Mesenchymal stem cell (in vitro differentiated cells and primary cell): ENCODE measurements at regions not wholly inside any gene's neighbourhood (a gene's known extent, or its start where the extent isn't known, plus 50 kb on each side); places are given as distances from the start of the nearest gene placed in this dataset.

Experiments used
- DNase-seq: peaks from one replicate; pipeline ENCODE4 v3.0.0-alpha.2; 2013
- H2AFZ ChIP-seq: one replicate; pipeline ENCODE4 v1.6.1; 2013; ENCODE audit warnings: low read depth, mild to moderate bottlenecking, control low read depth, inconsistent platforms, low read length, moderate library complexity
- H2AK5ac ChIP-seq: 2 replicates; pipeline ENCODE4 v1.6.1; 2013; ENCODE audit warnings: low read length, moderate library complexity, mild to moderate bottlenecking, inconsistent platforms; ENCODE audit not compliant: severe bottlenecking
- H2BK120ac ChIP-seq: one replicate; pipeline ENCODE4 v1.6.1; 2013; ENCODE audit warnings: low read depth, mild to moderate bottlenecking, inconsistent platforms, low read length, moderate library complexity
- H2BK12ac ChIP-seq, 2 experiments: one replicate each; pipeline ENCODE4 v1.6.1; 2013; ENCODE audit warnings: inconsistent platforms in 2 of 2, low read length in 2 of 2, mild to moderate bottlenecking in 2 of 2, moderate library complexity in 2 of 2, control low read depth in 1 of 2
- H2BK15ac ChIP-seq: one replicate; pipeline ENCODE4 v1.6.1; 2013; ENCODE audit warnings: mild to moderate bottlenecking, low read depth, inconsistent platforms; ENCODE audit not compliant: poor library complexity, severe bottlenecking
- H2BK5ac ChIP-seq: 2 replicates; pipeline ENCODE4 v1.6.1; 2013; ENCODE audit warnings: low read depth, mild to moderate bottlenecking, low read length, control low read depth, inconsistent platforms; ENCODE audit not compliant: poor library complexity, severe bottlenecking
- H3K14ac ChIP-seq, 2 experiments: one replicate each; pipeline ENCODE4 v1.6.1; 2013; ENCODE audit warnings: inconsistent platforms in 2 of 2, low read length in 2 of 2, control low read depth in 1 of 2, mild to moderate bottlenecking in 1 of 2, moderate library complexity in 1 of 2
- H3K18ac ChIP-seq, 2 experiments: one replicate each; pipeline ENCODE4 v1.6.1; 2013; ENCODE audit warnings: inconsistent platforms in 2 of 2, low read length in 2 of 2, control low read depth in 1 of 2, low read depth in 1 of 2, mild to moderate bottlenecking in 1 of 2
- H3K23ac ChIP-seq, 2 experiments: one replicate each; pipeline ENCODE4 v1.6.1; 2013; ENCODE audit warnings: inconsistent platforms in 2 of 2, low read length in 2 of 2, mild to moderate bottlenecking in 2 of 2, moderate library complexity in 2 of 2, control low read depth in 1 of 2
- H3K27ac ChIP-seq: 2 replicates; pipeline ENCODE4 v1.5.1; 2013; ENCODE audit warnings: mild to moderate bottlenecking, moderate library complexity, low read length, control low read depth, inconsistent platforms; ENCODE audit not compliant: poor library complexity, severe bottlenecking
- H3K27me3 ChIP-seq, 2 experiments: 2 replicates each; pipeline versions ENCODE4 v1.6.1 to v1.7.0; 2013; ENCODE audit warnings: low read length in 2 of 2, mild to moderate bottlenecking in 2 of 2, moderate library complexity in 2 of 2, control low read depth in 1 of 2, inconsistent platforms in 1 of 2; ENCODE audit not compliant: control insufficient read depth in 1 of 2, insufficient read depth in 1 of 2
- H3K36me3 ChIP-seq, 2 experiments: 2 replicates each; pipeline versions ENCODE4 v1.6.1 to v1.7.0; 2013; ENCODE audit warnings: low read length in 2 of 2, control low read depth in 1 of 2, inconsistent platforms in 1 of 2, low read depth in 1 of 2, mild to moderate bottlenecking in 1 of 2; ENCODE audit not compliant: insufficient read depth in 2 of 2, control insufficient read depth in 1 of 2
- H3K4ac ChIP-seq, 2 experiments: one replicate each; pipeline ENCODE4 v1.6.1; 2013; ENCODE audit warnings: inconsistent platforms in 2 of 2, low read length in 2 of 2, mild to moderate bottlenecking in 2 of 2, moderate library complexity in 2 of 2, control low read depth in 1 of 2, low read depth in 1 of 2
- H3K4me1 ChIP-seq: 2 replicates; pipeline ENCODE4 v1.6.1; 2013; ENCODE audit warnings: low read depth, low read length, control low read depth; ENCODE audit not compliant: control insufficient read depth, insufficient read depth
- H3K4me2 ChIP-seq: 2 replicates; pipeline ENCODE4 v1.6.1; 2013; ENCODE audit warnings: low read length, mild to moderate bottlenecking, inconsistent platforms; ENCODE audit not compliant: poor library complexity, severe bottlenecking
- H3K4me3 ChIP-seq, 2 experiments: 2 replicates each; pipeline versions ENCODE4 v1.5.1 to v1.7.0; 2013; ENCODE audit warnings: low read length in 2 of 2, mild to moderate bottlenecking in 2 of 2, control low read depth in 1 of 2, low read depth in 1 of 2; ENCODE audit not compliant: insufficient read depth in 1 of 2
- H3K79me1 ChIP-seq: replicated peaks from 2 replicates; pipeline ENCODE4 v1.6.1; 2013; ENCODE audit warnings: mild to moderate bottlenecking, control low read depth, low read length, inconsistent platforms; ENCODE audit not compliant: poor library complexity, severe bottlenecking
- H3K9ac ChIP-seq: 2 replicates; pipeline ENCODE4 v1.7.0; 2013; ENCODE audit warnings: mild to moderate bottlenecking, low read length, moderate library complexity
- H3K9me3 ChIP-seq: 2 replicates; pipeline ENCODE4 v1.7.0; 2013; ENCODE audit warnings: mild to moderate bottlenecking, low read length; ENCODE audit not compliant: control insufficient read depth
- H4K8ac ChIP-seq: one replicate; pipeline ENCODE4 v1.6.1; 2013; ENCODE audit warnings: inconsistent platforms, mild to moderate bottlenecking, low read length, moderate library complexity
- H4K91ac ChIP-seq: one replicate; pipeline ENCODE4 v1.6.1; 2013; ENCODE audit warnings: mild to moderate bottlenecking, low read length, inconsistent platforms
- WGBS: methylation state at CpG from one replicate; pipeline ENCODE4 v1.1.7; 2013; ENCODE audit warnings: mixed read lengths; 5-methylcytosine and 5-hydroxymethylcytosine counted together

DNA sequence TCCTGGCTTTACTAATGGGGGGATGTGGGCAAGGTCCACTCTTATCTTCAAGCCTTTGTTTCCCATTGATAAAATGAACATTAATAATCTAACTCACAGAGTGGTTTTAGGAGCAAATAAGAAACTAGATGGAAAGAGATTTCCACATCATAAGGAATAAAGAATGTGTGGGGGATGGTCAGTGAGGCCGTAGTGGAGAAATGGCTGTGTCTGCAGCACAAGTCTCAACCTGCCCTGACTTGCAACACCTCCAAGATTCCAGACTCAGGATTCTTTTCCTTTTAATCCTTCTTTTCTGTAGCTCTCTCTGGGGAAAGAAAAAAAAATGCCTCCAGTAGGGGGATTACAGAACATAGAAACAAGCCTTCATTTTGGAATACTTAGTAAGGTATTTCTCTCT lies 124.2 kb upstream of the MEX3C start:
- no CpG with 5 or more reads among the region's 1 CpG for WGBS
- H4K8ac ChIP-seq, result no peak overlapping the region
- H3K4ac ChIP-seq, result no peak overlapping the region
- H2AK5ac ChIP-seq, result no peak overlapping the region
- H3K14ac ChIP-seq, result no peak overlapping the region
- H2BK15ac ChIP-seq, result no peak overlapping the region
- no peak overlapping the region for H4K91ac ChIP-seq
- no peak overlapping the region for H3K27ac ChIP-seq
- H3K36me3 ChIP-seq, result no peaks in the 10 kb centered on the region
- no peaks in the 10 kb centered on the region for H3K79me1 ChIP-seq
- H2BK5ac ChIP-seq, result no peak overlapping the region
- H3K9me3 ChIP-seq, result no peaks in the 10 kb centered on the region
- no peak overlapping the region for H2AFZ ChIP-seq
- DNase-seq, result no peak
- H3K18ac ChIP-seq, result no peak overlapping the region
- no peaks in the 10 kb centered on the region for H3K27me3 ChIP-seq
- no peaks in the 10 kb centered on the region for H3K4me1 ChIP-seq
- no peak overlapping the region for H2BK120ac ChIP-seq
- no peak overlapping the region for H3K9ac ChIP-seq
- no peak overlapping the region for H2BK12ac ChIP-seq
- H3K4me3 ChIP-seq, result no peak overlapping the region
- no peak overlapping the region for H3K4me2 ChIP-seq
- H3K23ac ChIP-seq, result no peak overlapping the region

GRCh38 chr18:51323961-51324360 lies 126.5 kb upstream of the MEX3C start:
- no peak overlapping the region for H3K14ac ChIP-seq
- no peak overlapping the region for H3K4me3 ChIP-seq
- no peaks in the 10 kb centered on the region for H3K79me1 ChIP-seq
- H2BK15ac ChIP-seq, result no peak overlapping the region
- H4K91ac ChIP-seq, result no peak overlapping the region
- H2AFZ ChIP-seq, result no peak overlapping the region
- H2BK120ac ChIP-seq, result no peak overlapping the region
- H4K8ac ChIP-seq, result no peak overlapping the region
- H3K9ac ChIP-seq, result no peak overlapping the region
- no peaks in the 10 kb centered on the region for H3K36me3 ChIP-seq
- H2AK5ac ChIP-seq, result no peak overlapping the region
- no peak overlapping the region for H3K4me2 ChIP-seq
- 74% methylated on average over 3 of the region's 4 CpGs for WGBS
- no peaks in the 10 kb centered on the region for H3K4me1 ChIP-seq
- no peak overlapping the region for H2BK12ac ChIP-seq
- H3K9me3 ChIP-seq, result no peaks in the 10 kb centered on the region
- no peak overlapping the region for H3K27ac ChIP-seq
- H3K23ac ChIP-seq, result no peak overlapping the region
- no peak overlapping the region for H3K18ac ChIP-seq
- no peaks in the 10 kb centered on the region for H3K27me3 ChIP-seq
- no peak for DNase-seq
- H2BK5ac ChIP-seq, result no peak overlapping the region
- H3K4ac ChIP-seq, result no peak overlapping the region

- no CpG with 5 or more reads among the region's 4 CpGs for WGBS
- Histone ChIP-seq H3K23ac (no peak overlapping the region), H4K91ac (no peak overlapping the region), H3K9ac (no peak overlapping the region), H3K4ac (no peak overlapping the region), H3K27me3 (no peaks in the 10 kb centered on the region), H3K4me1 (no peaks in the 10 kb centered on the region), H2BK5ac (no peak overlapping the region), H4K8ac (no peak overlapping the region), H3K79me1 (no peaks in the 10 kb centered on the region), H2AK5ac (no peak overlapping the region), H3K36me3 (no peaks in the 10 kb centered on the region), H3K18ac (no peak overlapping the region), H2AFZ (no peak overlapping the region), H2BK120ac (peak overlapping the region; percentile 13), H3K14ac (no peak overlapping the region), H3K9me3 (no peaks in the 10 kb centered on the region), H2BK12ac (no peak overlapping the region), H3K4me2 (no peak overlapping the region), H3K4me3 (no peak overlapping the region), H2BK15ac (no peak overlapping the region), H3K27ac (no peak overlapping the region)
- no peak for DNase-seq
Observed at GRCh38 chr18:51330148-51330547, 132.7 kb upstream of the MEX3C start.

GRCh38 chr18:51330739-51331138 lies 133.3 kb upstream of the MEX3C start:
- H3K4me1 ChIP-seq, result no peaks in the 10 kb centered on the region
- no peak overlapping the region for H2BK120ac ChIP-seq
- H3K4ac ChIP-seq, result no peak overlapping the region
- WGBS, result 92% methylated on average over 5 of the region's 5 CpGs
- no peak overlapping the region for H2BK12ac ChIP-seq
- H2AFZ ChIP-seq, result no peak overlapping the region
- H3K79me1 ChIP-seq, result no peaks in the 10 kb centered on the region
- H3K4me3 ChIP-seq, result no peak overlapping the region
- H3K9me3 ChIP-seq, result no peaks in the 10 kb centered on the region
- H3K27ac ChIP-seq, result no peak overlapping the region
- H2BK5ac ChIP-seq, result no peak overlapping the region
- no peak overlapping the region for H3K4me2 ChIP-seq
- no peak overlapping the region for H3K18ac ChIP-seq
- H4K8ac ChIP-seq, result no peak overlapping the region
- no peak overlapping the region for H3K23ac ChIP-seq
- H3K36me3 ChIP-seq, result no peaks in the 10 kb centered on the region
- no peak overlapping the region for H3K14ac ChIP-seq
- H4K91ac ChIP-seq, result no peak overlapping the region
- H2BK15ac ChIP-seq, result no peak overlapping the region
- no peak overlapping the region for H2AK5ac ChIP-seq
- H3K27me3 ChIP-seq, result no peaks in the 10 kb centered on the region
- H3K9ac ChIP-seq, result no peak overlapping the region
- DNase-seq, result no peak
